Uterus (tissue), 2 donors: ENCODE measurements at regions not wholly inside any gene's neighbourhood (a gene's known extent, or its start where the extent isn't known, plus 50 kb on each side); places are given as distances from the start of the nearest gene placed in this dataset.

Source experiments
- CTCF ChIP-seq, 4 experiments: fragments of 200-600 bp in 2 of 4; fragments of 450-650 bp in 2 of 4; sonication (generic) in 2 of 4; IDR thresholded peaks; one replicate each; pipeline ENCODE4 v1.5.1; 2016 to 2019; ENCODE audit warnings: antibody characterized with exemption in 4 of 4, mild to moderate bottlenecking in 2 of 4, moderate library complexity in 1 of 4
- POLR2A ChIP-seq, 2 donors: fragments of 450-650 bp; IDR thresholded peaks; one replicate each; pipeline ENCODE4 v1.6.1; 2016; ENCODE audit warnings: antibody characterized with exemption in 2 of 2, mild to moderate bottlenecking in 1 of 2, moderate library complexity in 1 of 2

- TF ChIP-seq POLR2A (IDR thresholded peaks at IDR 0.05) (no peak), CTCF (IDR thresholded peaks at IDR 0.05) (no peak)
These were observed 103.3 kb upstream of the ZFHX3 start for GRCh38 chr16:73151225-73151624.
